Activated CD8-positive, alpha-beta memory T cell treated with anti-CD3 and anti-CD28 coated beads for 24 hours (primary cell): ENCODE measurements at regions not wholly inside any gene's neighbourhood (a gene's known extent, or its start where the extent isn't known, plus 50 kb on each side); places are given as distances from the start of the nearest gene placed in this dataset.
"Not testable (repeated sequence)": the region's sequence is repeated elsewhere in the genome, so short reads cannot be mapped to it uniquely, and the experiment has no call there.

Experiments
- DNase-seq: peaks from one replicate; pipeline ENCODE4 v3.0.0-alpha.2; 2020

GRCh38 chr12:116327992-116328391 lies 50.5 kb upstream of the MED13L start:
- DNase-seq: not testable (repeated sequence)

- DNase-seq: no peak
Observed at GRCh38 chr12:116331876-116332275, 54.4 kb upstream of the MED13L start.

GRCh38 chr12:116332705-116333380 lies 55.4 kb upstream of the MED13L start:
- DNase-seq: no peak

GRCh38 chr12:116333402-116333801 lies 55.9 kb upstream of the MED13L start:
- no peak for DNase-seq

- DNase-seq: no peak
Observed at GRCh38 chr12:116336542-116337065, 59.1 kb upstream of the MED13L start.

- DNase-seq: no peak
Observed at GRCh38 chr12:116337312-116337711, 59.8 kb upstream of the MED13L start.

GRCh38 chr12:116338064-116338846 lies 60.8 kb upstream of the MED13L start:
- no peak for DNase-seq

- no peak for DNase-seq
Observed at GRCh38 chr12:116339062-116339461, 61.6 kb upstream of the MED13L start.

- no peak for DNase-seq
Observed at GRCh38 chr12:116339800-116340371, 62.4 kb upstream of the MED13L start.

GRCh38 chr12:116343331-116343884 lies 65.9 kb upstream of the MED13L start:
- DNase-seq: no peak

GRCh38 chr12:116346222-116346621 lies 68.7 kb upstream of the MED13L start:
- DNase-seq: no peak

- no peak for DNase-seq
Observed at GRCh38 chr12:116346741-116347140, 69.2 kb upstream of the MED13L start.

- no peak for DNase-seq
Observed at GRCh38 chr12:116347265-116347664, 69.8 kb upstream of the MED13L start.

GRCh38 chr12:116352315-116352835 lies 74.9 kb upstream of the MED13L start:
- no peak for DNase-seq

- DNase-seq: no peak
Observed at GRCh38 chr12:116353958-116354357, 76.5 kb upstream of the MED13L start.

- no peak for DNase-seq
Observed at GRCh38 chr12:116354534-116354933, 77.0 kb upstream of the MED13L start.

- DNase-seq: no peak
Observed at GRCh38 chr12:116354950-116355783, 77.7 kb upstream of the MED13L start.

GRCh38 chr12:116358536-116358892 lies 81.0 kb upstream of the MED13L start:
- no peak for DNase-seq

GRCh38 chr12:116358893-116359761 lies 81.6 kb upstream of the MED13L start:
- DNase-seq: peak; percentile 78

GRCh38 chr12:116360579-116361413 lies 83.3 kb upstream of the MED13L start:
- no peak for DNase-seq
